ENCODE measurements at regions not wholly inside any gene's neighbourhood (a gene's known extent, or its start where the extent isn't known, plus 50 kb on each side); places are given as distances from the start of the nearest gene placed in this dataset.

- TF ChIP-seq YY1 (IDR thresholded peaks at IDR 0.05; ENCODE audit: insufficient read depth, insufficient read length), result no peak
- TF ChIP-seq ZNF274 (IDR thresholded peaks at IDR 0.05; ENCODE audit: low read depth, low read length), result no peak
Measured at GRCh38 chr19:28472843-28473242, 740.1 kb downstream of the UQCRFS1 start.

All from NT2/D1 (cell line).